AG04449 (cell line): ENCODE measurements at regions not wholly inside any gene's neighbourhood (a gene's known extent, or its start where the extent isn't known, plus 50 kb on each side); places are given as distances from the start of the nearest gene placed in this dataset.

Experiments used
- CTCF ChIA-PET: fragments of 350-600 bp; formaldehyde crosslinking; extraction: SDS; loops from one replicate; lab custom pipeline; 2021; ENCODE audit warnings: antibody characterized with exemption; lab: Yijun Ruan, JAX
- POLR2A ChIA-PET: fragments of 400-600, 350-600 bp; formaldehyde crosslinking; extraction: SDS; loops from one replicate; lab custom pipeline; 2020; ENCODE audit warnings: antibody characterized with exemption, inconsistent platforms; lab: Yijun Ruan, JAX
- DNase-seq: peaks from one replicate; pipeline ENCODE4 v3.0.0-alpha.2; 2010; ENCODE audit warnings: low read depth, low spot score
- H3K4me3 ChIP-seq: 2 replicates; pipeline ENCODE4 v1.5.1; 2011; ENCODE audit warnings: low read depth, mild to moderate bottlenecking, control low read depth, low read length
- CTCF ChIP-seq: IDR thresholded peaks from one replicate; pipeline ENCODE4 v1.5.1; 2011; ENCODE audit warnings: mild to moderate bottlenecking, moderate library complexity, low read length, control low read depth, inconsistent platforms; ENCODE audit not compliant: insufficient read depth; ENCODE audit errors: missing control alignments

- no peak overlapping the region for H3K4me3 ChIP-seq
- ChIA-PET CTCF (no interaction called here), POLR2A (no interaction called here)
- TF ChIP-seq CTCF = no peak
- no peak for DNase-seq
These were observed 145.7 kb upstream of the LRFN2 start for GRCh38 chr6:40732878-40733277.

GRCh38 chr6:40728643-40729042 is 141.5 kb upstream of the LRFN2 start:
- ChIA-PET POLR2A (no interaction called here), CTCF (no interaction called here)
- no peak overlapping the region for H3K4me3 ChIP-seq
- no peak for TF ChIP-seq CTCF
- DNase-seq = no peak

- no peak for TF ChIP-seq CTCF
- no peak overlapping the region for H3K4me3 ChIP-seq
- CTCF ChIA-PET = no interaction called here
- POLR2A ChIA-PET = no interaction called here
- DNase-seq = no peak
These were observed 140.1 kb upstream of the LRFN2 start for GRCh38 chr6:40727271-40727670.

GRCh38 chr6:40726853-40727252 is 139.7 kb upstream of the LRFN2 start:
- no peak overlapping the region for H3K4me3 ChIP-seq
- no peak for DNase-seq
- ChIA-PET POLR2A (no interaction called here), CTCF (no interaction called here)
- no peak for TF ChIP-seq CTCF

- no peak for DNase-seq
- no peak for TF ChIP-seq CTCF
- no peak overlapping the region for H3K4me3 ChIP-seq
- POLR2A ChIA-PET = no interaction called here
- CTCF ChIA-PET = interaction anchor here (0.9 kb wide), 1 partner anchor 10 kb away, joined by 3 read pairs; no protein-coding TSS in a partner anchor
These were observed 138.2 kb upstream of the LRFN2 start for GRCh38 chr6:40725390-40725789.

GRCh38 chr6:40724886-40725285 is 137.7 kb upstream of the LRFN2 start:
- POLR2A ChIA-PET = no interaction called here
- no peak for TF ChIP-seq CTCF
- CTCF ChIA-PET = interaction anchor here (0.9 kb wide), 1 partner anchor 11 kb away, joined by 3 read pairs; no protein-coding TSS in a partner anchor
- DNase-seq = no peak
- H3K4me3 ChIP-seq = no peak overlapping the region

GRCh38 chr6:40723967-40724366 is 136.8 kb upstream of the LRFN2 start:
- no peak for TF ChIP-seq CTCF
- ChIA-PET POLR2A (no interaction called here), CTCF (no interaction called here)

More at GRCh38 chr6:40723967-40724366, 136.8 kb upstream of the LRFN2 start:
- DNase-seq = no peak
- H3K4me3 ChIP-seq = no peak overlapping the region
